ENCODE measurements at regions not wholly inside any gene's neighbourhood (a gene's known extent, or its start where the extent isn't known, plus 50 kb on each side); places are given as distances from the start of the nearest gene placed in this dataset.

- TF ChIP-seq, protein P1, sequence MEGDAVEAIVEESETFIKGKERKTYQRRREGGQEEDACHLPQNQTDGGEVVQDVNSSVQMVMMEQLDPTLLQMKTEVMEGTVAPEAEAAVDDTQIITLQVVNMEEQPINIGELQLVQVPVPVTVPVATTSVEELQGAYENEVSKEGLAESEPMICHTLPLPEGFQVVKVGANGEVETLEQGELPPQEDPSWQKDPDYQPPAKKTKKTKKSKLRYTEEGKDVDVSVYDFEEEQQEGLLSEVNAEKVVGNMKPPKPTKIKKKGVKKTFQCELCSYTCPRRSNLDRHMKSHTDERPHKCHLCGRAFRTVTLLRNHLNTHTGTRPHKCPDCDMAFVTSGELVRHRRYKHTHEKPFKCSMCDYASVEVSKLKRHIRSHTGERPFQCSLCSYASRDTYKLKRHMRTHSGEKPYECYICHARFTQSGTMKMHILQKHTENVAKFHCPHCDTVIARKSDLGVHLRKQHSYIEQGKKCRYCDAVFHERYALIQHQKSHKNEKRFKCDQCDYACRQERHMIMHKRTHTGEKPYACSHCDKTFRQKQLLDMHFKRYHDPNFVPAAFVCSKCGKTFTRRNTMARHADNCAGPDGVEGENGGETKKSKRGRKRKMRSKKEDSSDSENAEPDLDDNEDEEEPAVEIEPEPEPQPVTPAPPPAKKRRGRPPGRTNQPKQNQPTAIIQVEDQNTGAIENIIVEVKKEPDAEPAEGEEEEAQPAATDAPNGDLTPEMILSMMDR (conservative IDR thresholded peaks at IDR 0.05) = no peak
- no peak for TF ChIP-seq EZH2 (IDR thresholded peaks at IDR 0.05; ENCODE audit: low read depth)
Observed at GRCh38 chr3:71910108-71910507, 125.2 kb upstream of the PROK2 start.
